Hepatocyte (in vitro differentiated cells): ENCODE measurements at regions not wholly inside any gene's neighbourhood (a gene's known extent, or its start where the extent isn't known, plus 50 kb on each side); places are given as distances from the start of the nearest gene placed in this dataset.

Experiments used
- DNase-seq: peaks from one replicate; pipeline ENCODE4 v3.0.0-alpha.2; 2016; ENCODE audit warnings: low spot score
- H2AFZ ChIP-seq: fragments of 200-600 bp; sonication (generic); 2 replicates; pipeline ENCODE4 v1.6.0; 2016; ENCODE audit warnings: antibody characterized with exemption, mild to moderate bottlenecking
- H3K27ac ChIP-seq: fragments of 200-600 bp; sonication (generic); 2 replicates; pipeline ENCODE4 v1.5.1; 2016; ENCODE audit warnings: mild to moderate bottlenecking
- H3K27me3 ChIP-seq: fragments of 200-600 bp; sonication (generic); 2 replicates; pipeline ENCODE4 v1.6.1; 2016
- H3K36me3 ChIP-seq: fragments of 200-600 bp; sonication (generic); replicated peaks from 2 replicates; pipeline ENCODE4 v1.5.1; 2016; ENCODE audit warnings: low read depth; ENCODE audit not compliant: insufficient read depth
- H3K4me1 ChIP-seq: fragments of 200-600 bp; sonication (generic); 2 replicates; pipeline ENCODE4 v1.5.1; 2016; ENCODE audit warnings: mild to moderate bottlenecking, moderate library complexity; ENCODE audit not compliant: insufficient read depth
- H3K4me2 ChIP-seq: fragments of 200-600 bp; sonication (generic); 2 replicates; pipeline ENCODE4 v1.6.0; 2016
- H3K4me3 ChIP-seq: fragments of 200-600 bp; sonication (generic); 2 replicates; pipeline ENCODE4 v1.5.1; 2016; ENCODE audit warnings: mild to moderate bottlenecking
- H3K79me2 ChIP-seq: fragments of 200-600 bp; sonication (generic); 2 replicates; pipeline ENCODE4 v1.6.0; 2017; ENCODE audit warnings: mild to moderate bottlenecking
- H3K9me2 ChIP-seq: fragments of 200-600 bp; sonication (generic); replicated peaks from 2 replicates; pipeline ENCODE4 v1.6.0; 2017; ENCODE audit warnings: mild to moderate bottlenecking; ENCODE audit not compliant: insufficient read depth
- H3K9me3 ChIP-seq: fragments of 200-600 bp; sonication (generic); 2 replicates; pipeline ENCODE4 v1.5.1; 2016; ENCODE audit warnings: low read depth, mild to moderate bottlenecking
- H4K20me1 ChIP-seq: fragments of 200-600 bp; sonication (generic); 2 replicates; pipeline ENCODE4 v1.6.0; 2016; ENCODE audit warnings: mild to moderate bottlenecking; ENCODE audit not compliant: insufficient read depth, poor library complexity, severe bottlenecking
- CTCF ChIP-seq: fragments of 200-600 bp; sonication (generic); IDR thresholded peaks from 2 replicates; pipeline ENCODE4 v1.5.1; 2016; ENCODE audit warnings: antibody characterized with exemption, mild to moderate bottlenecking; ENCODE audit not compliant: poor library complexity
- EZH2 ChIP-seq: fragments of 200-600 bp; sonication (generic); IDR thresholded peaks from 2 replicates; pipeline ENCODE4 v1.6.1; 2016; ENCODE audit warnings: antibody characterized with exemption, mild to moderate bottlenecking, borderline replicate concordance
- EZH2phosphoT487 ChIP-seq: fragments of 200-600 bp; sonication (generic); IDR thresholded peaks from one replicate; pipeline ENCODE4 v1.6.1; 2018; ENCODE audit warnings: antibody characterized with exemption, mild to moderate bottlenecking, low read depth, moderate library complexity; ENCODE audit not compliant: unreplicated experiment, severe bottlenecking
- WGBS: methylation state at CpG from one replicate; pipeline ENCODE4 v1.1.6; 2016; ENCODE audit warnings: low lambda C conversion rate; ENCODE audit errors: missing lambda C conversion rate; 5-methylcytosine and 5-hydroxymethylcytosine counted together

- no peaks in the 10 kb centered on the region for H3K79me2 ChIP-seq
- WGBS: 75% methylated on average over 2 of the region's 2 CpGs
- no peak overlapping the region for H2AFZ ChIP-seq
- no peaks in the 10 kb centered on the region for H4K20me1 ChIP-seq
- no peaks in the 10 kb centered on the region for H3K36me3 ChIP-seq
- no peak overlapping the region for H3K27ac ChIP-seq
- no peaks in the 10 kb centered on the region for H3K9me2 ChIP-seq
- no peak overlapping the region for H3K4me3 ChIP-seq
- H3K27me3 ChIP-seq: no peaks in the 10 kb centered on the region
- H3K9me3 ChIP-seq: no peaks in the 10 kb centered on the region
- H3K4me2 ChIP-seq: no peak overlapping the region
- no peaks in the 10 kb centered on the region for H3K4me1 ChIP-seq
- TF ChIP-seq CTCF (no peak), EZH2 (no peak), EZH2phosphoT487 (no peak)
- DNase-seq: no peak
These were observed 313.9 kb downstream of the TRIB2 start for GRCh38 chr2:13030606-13031005.

- DNase-seq: no peak
- Histone ChIP-seq H3K4me3 (no peak overlapping the region), H3K4me1 (no peaks in the 10 kb centered on the region), H3K27me3 (no peaks in the 10 kb centered on the region), H3K9me2 (no peaks in the 10 kb centered on the region), H3K27ac (no peak overlapping the region), H3K36me3 (no peaks in the 10 kb centered on the region), H3K4me2 (no peak overlapping the region), H2AFZ (no peak overlapping the region), H3K79me2 (no peaks in the 10 kb centered on the region), H3K9me3 (no peaks in the 10 kb centered on the region), H4K20me1 (no peaks in the 10 kb centered on the region)
- 90% methylated on average over 1 of the region's 1 CpG for WGBS
- TF ChIP-seq CTCF: no peak
- no peak for TF ChIP-seq EZH2phosphoT487
- TF ChIP-seq EZH2: no peak
These were observed 318.1 kb downstream of the TRIB2 start for GRCh38 chr2:13034861-13035260.

- H3K9me3 ChIP-seq: no peaks in the 10 kb centered on the region
- H2AFZ ChIP-seq: no peak overlapping the region
- no peaks in the 10 kb centered on the region for H3K36me3 ChIP-seq
- no peaks in the 10 kb centered on the region for H4K20me1 ChIP-seq
- H3K4me3 ChIP-seq: no peak overlapping the region
- H3K4me1 ChIP-seq: no peaks in the 10 kb centered on the region
- H3K79me2 ChIP-seq: no peaks in the 10 kb centered on the region
- 62% methylated on average over 3 of the region's 3 CpGs for WGBS
- H3K27me3 ChIP-seq: no peaks in the 10 kb centered on the region
- H3K27ac ChIP-seq: no peak overlapping the region
- H3K9me2 ChIP-seq: no peaks in the 10 kb centered on the region
- DNase-seq: no peak
- TF ChIP-seq EZH2: no peak
- no peak for TF ChIP-seq EZH2phosphoT487
- no peak for TF ChIP-seq CTCF
- no peak overlapping the region for H3K4me2 ChIP-seq
These were observed 319.1 kb downstream of the TRIB2 start for GRCh38 chr2:13035866-13036265.

- H2AFZ ChIP-seq: no peak overlapping the region
- DNase-seq: no peak
- no peak overlapping the region for H3K4me3 ChIP-seq
- TF ChIP-seq EZH2 (no peak), EZH2phosphoT487 (no peak), CTCF (no peak)
- H3K4me2 ChIP-seq: no peak overlapping the region
- H3K79me2 ChIP-seq: no peaks in the 10 kb centered on the region
- H3K27me3 ChIP-seq: no peaks in the 10 kb centered on the region
- H3K27ac ChIP-seq: no peak overlapping the region
- H3K9me2 ChIP-seq: no peaks in the 10 kb centered on the region
- no peaks in the 10 kb centered on the region for H4K20me1 ChIP-seq
- no peaks in the 10 kb centered on the region for H3K4me1 ChIP-seq
- no peaks in the 10 kb centered on the region for H3K9me3 ChIP-seq
- 95% methylated on average over 13 of the region's 13 CpGs for WGBS
- H3K36me3 ChIP-seq: no peaks in the 10 kb centered on the region
These were observed 323.3 kb downstream of the TRIB2 start for GRCh38 chr2:13040043-13040442.
